Fibroblast of villous mesenchyme (primary cell): ENCODE measurements at regions not wholly inside any gene's neighbourhood (a gene's known extent, or its start where the extent isn't known, plus 50 kb on each side); places are given as distances from the start of the nearest gene placed in this dataset.

Source experiments
- DNase-seq: peaks from one replicate; pipeline ENCODE4 v3.0.0-alpha.2; 2010; ENCODE audit warnings: low read depth
- H3K4me3 ChIP-seq: 2 replicates; pipeline ENCODE4 v1.5.1; 2011; ENCODE audit warnings: low read depth, mild to moderate bottlenecking, low read length
- CTCF ChIP-seq: IDR thresholded peaks from 2 replicates; pipeline ENCODE4 v1.5.1; 2012; ENCODE audit warnings: low read depth, mild to moderate bottlenecking, low read length; ENCODE audit not compliant: insufficient read depth

DNA sequence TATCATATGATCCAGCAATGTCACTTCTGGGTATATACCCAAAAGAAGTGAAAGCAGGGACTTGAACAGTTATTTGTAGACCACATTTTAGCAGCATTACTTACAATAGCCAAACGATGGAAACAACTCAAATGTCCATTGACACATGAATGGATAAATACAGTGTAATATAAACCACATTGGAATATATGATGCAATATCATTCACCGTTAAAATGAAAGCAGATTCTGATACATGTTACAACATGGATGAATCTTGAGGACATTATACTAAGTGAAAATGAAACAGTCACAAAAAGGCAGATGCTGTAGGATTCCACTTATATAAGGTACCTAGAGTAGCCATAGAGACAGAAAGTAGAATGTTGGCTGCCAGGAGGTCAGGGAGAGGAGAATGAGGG is 130.5 kb upstream of the SMAD1 start:
- TF ChIP-seq CTCF = no peak

DNA sequence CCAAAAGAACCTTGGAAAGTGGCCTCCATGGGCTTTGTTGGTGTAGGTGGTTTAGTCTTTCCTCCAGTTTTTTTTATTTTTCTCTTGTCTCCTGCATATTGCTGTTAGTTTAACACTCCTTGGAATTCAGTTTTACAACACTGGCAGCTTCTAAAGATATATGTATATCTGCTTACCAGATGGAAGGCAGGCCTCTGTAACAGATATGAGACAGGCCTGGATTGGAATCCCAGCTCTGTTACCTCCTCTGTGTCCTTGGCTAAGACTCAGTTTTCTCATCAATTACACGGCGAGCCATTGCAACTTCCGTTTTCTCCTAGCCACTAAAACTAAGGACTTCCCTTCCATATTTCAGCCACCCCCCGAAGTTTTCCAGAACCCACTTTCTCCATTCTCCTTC is 133.4 kb upstream of the SMAD1 start:
- peak; percentile 36 for DNase-seq
- TF ChIP-seq CTCF = no peak
- no peak overlapping the region for H3K4me3 ChIP-seq

More for the DNA sequence above, 130.5 kb upstream of the SMAD1 start:
- DNase-seq = no peak
- H3K4me3 ChIP-seq = no peak overlapping the region

DNA sequence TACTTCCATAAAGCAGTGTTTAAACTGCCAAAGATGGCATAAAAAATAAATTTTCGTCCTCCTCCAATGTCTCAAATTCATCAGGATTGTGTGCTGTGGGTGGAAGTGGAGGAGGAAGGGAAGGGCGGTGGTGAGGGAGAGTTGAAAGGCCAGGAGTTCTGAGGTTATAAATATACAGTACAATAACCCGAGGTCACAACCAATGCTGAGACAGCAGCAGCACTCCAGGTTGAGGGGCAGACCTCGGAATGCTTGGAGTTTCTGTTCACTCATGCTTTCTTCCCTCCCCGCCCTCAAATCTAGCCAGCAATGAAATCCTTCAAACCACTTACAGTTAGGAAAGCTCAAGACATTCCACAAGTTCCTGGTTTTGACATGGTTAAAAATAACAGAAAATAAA is 134.0 kb upstream of the SMAD1 start:
- no peak for TF ChIP-seq CTCF
- peak; percentile 38 for DNase-seq
- no peak overlapping the region for H3K4me3 ChIP-seq

DNA sequence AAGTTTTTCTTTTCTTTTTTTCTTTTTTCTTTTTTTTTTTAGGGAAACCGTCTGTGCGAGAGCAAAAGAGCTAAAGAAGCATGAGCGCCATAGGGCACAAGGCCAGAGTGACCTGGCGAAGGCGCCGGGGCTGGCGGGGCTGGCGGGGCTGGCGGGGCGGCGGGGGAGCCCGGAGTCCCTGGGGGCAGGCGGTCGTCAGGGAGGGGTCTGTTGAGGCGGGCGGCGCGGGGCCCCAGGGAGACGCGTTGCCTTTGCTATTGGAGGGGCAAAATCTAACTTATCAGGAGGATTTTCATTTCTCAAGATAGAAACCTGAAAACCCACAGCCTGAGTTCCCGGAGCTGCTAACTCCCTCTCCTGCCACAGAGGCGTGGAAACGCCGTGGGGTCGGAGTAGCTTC is 135.6 kb upstream of the SMAD1 start:
- no peak for DNase-seq
- H3K4me3 ChIP-seq = no peak overlapping the region
- TF ChIP-seq CTCF = no peak

DNA sequence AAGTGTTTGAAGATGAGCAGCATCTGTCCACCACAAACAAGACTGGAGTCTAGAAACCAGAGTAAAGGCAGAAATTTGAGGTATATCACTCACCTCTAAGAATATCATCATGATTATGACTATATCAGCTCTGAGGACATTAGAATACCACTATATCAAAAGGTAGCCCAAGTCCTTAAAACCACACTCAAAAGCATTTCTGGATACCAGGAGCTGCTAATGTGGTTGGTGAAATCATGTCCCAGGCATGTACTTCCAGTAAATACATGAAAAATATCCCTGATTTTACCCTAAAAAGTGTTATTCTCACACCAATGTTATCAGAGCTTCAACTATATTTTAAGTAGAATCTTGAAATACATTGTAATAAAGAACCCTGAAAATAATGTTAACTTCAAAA is 136.3 kb upstream of the SMAD1 start:
- no peak for DNase-seq
- no peak for TF ChIP-seq CTCF
- no peak overlapping the region for H3K4me3 ChIP-seq

GRCh38 chr4:145341381-145341780 is 140.3 kb upstream of the SMAD1 start:
- TF ChIP-seq CTCF = no peak
- no peak overlapping the region for H3K4me3 ChIP-seq
- DNase-seq = no peak

- TF ChIP-seq CTCF = no peak
- no peak for DNase-seq
- H3K4me3 ChIP-seq = no peak overlapping the region
These were observed 141.5 kb upstream of the SMAD1 start for GRCh38 chr4:145340071-145340675.
